ENCODE measurements at regions not wholly inside any gene's neighbourhood (a gene's known extent, or its start where the extent isn't known, plus 50 kb on each side); places are given as distances from the start of the nearest gene placed in this dataset.
A peak's percentile ranks its signal among the peaks of the same experiment; 100 is the strongest.

GRCh38 chr20:19019734-19020364 is 192.6 kb upstream of the SLC24A3 start:
- Mint-ChIP-seq H3K27ac (peak overlapping the region in 1 of 3 experiments; percentile 12), H3K4me1 (peaks cover 34% of the 10 kb centered on the region), H3K4me3 (no peak overlapping the region), H3K36me3 (ENCODE audit: low read depth) (no peaks in the 10 kb centered on the region), H3K9me3 (no peaks in the 10 kb centered on the region), H3K27me3 (ENCODE audit: low read depth) (peaks cover 8% of the 10 kb centered on the region)
- TF ChIP-seq CTCF (IDR thresholded peaks at IDR 0.05; ENCODE audit: unreplicated experiment in 3 of 3), result no peak

- H3K36me3 Mint-ChIP-seq (ENCODE audit: low read depth), result no peaks in the 10 kb centered on the region
- no peak overlapping the region for H3K4me3 Mint-ChIP-seq
- no peak for TF ChIP-seq CTCF (IDR thresholded peaks at IDR 0.05; ENCODE audit: unreplicated experiment in 3 of 3)
- peaks cover 9% of the 10 kb centered on the region for H3K27me3 Mint-ChIP-seq (ENCODE audit: low read depth)
- H3K9me3 Mint-ChIP-seq, result no peaks in the 10 kb centered on the region
- no peak overlapping the region for H3K27ac Mint-ChIP-seq
- H3K4me1 Mint-ChIP-seq, result peaks cover 35% of the 10 kb centered on the region
Measured at GRCh38 chr20:19021406-19022117, 190.9 kb upstream of the SLC24A3 start.

GRCh38 chr20:19022118-19022575 is 190.3 kb upstream of the SLC24A3 start:
- Mint-ChIP-seq H3K4me3 (no peak overlapping the region), H3K27me3 (ENCODE audit: low read depth) (peaks cover 9% of the 10 kb centered on the region), H3K36me3 (ENCODE audit: low read depth) (no peaks in the 10 kb centered on the region), H3K4me1 (peaks cover 35% of the 10 kb centered on the region), H3K9me3 (no peaks in the 10 kb centered on the region), H3K27ac (no peak overlapping the region)
- no peak for TF ChIP-seq CTCF (IDR thresholded peaks at IDR 0.05; ENCODE audit: unreplicated experiment in 3 of 3)

DNA sequence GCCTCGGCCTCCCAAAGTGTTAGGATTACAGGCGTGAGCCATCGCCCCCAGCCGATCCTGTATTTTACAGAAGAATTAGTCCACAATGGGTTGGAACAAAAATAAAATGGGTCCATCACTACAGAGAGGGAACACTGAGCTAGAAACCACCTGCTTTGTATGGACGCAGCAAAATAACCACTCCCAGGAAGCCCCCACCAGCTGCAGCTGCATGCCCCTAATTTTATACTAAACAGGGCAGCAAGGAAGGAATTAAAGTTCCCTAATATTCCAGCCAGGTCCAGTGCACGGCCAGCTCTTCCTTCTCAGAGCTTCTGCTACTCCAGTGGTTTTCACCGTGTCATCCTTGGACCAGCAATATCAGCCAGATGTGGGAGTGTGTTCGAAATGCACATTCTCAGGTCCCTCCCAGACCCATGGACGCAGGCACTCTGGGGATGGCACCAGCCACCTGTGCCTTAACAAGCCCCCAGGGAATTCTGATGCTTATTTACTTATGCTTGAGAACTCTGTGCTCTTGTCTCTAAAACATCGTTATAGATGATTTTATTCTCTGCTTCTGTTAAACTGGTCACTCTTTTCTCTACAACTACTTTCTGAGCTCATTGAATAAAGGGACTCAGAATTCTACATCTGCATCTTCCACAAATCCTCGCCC is 189.5 kb upstream of the SLC24A3 start:
- peaks cover 9% of the 10 kb centered on the region for H3K27me3 Mint-ChIP-seq (ENCODE audit: low read depth)
- H3K4me1 Mint-ChIP-seq, result peaks cover 35% of the 10 kb centered on the region
- TF ChIP-seq CTCF (IDR thresholded peaks at IDR 0.05; ENCODE audit: unreplicated experiment in 3 of 3), result no peak
- H3K27ac Mint-ChIP-seq, result peak overlapping the region in 1 of 3 experiments; percentile 58
- H3K36me3 Mint-ChIP-seq (ENCODE audit: low read depth), result no peaks in the 10 kb centered on the region
- H3K4me3 Mint-ChIP-seq, result no peak overlapping the region
- no peaks in the 10 kb centered on the region for H3K9me3 Mint-ChIP-seq

- peaks cover under 1% of the 10 kb centered on the region for H3K9me3 Mint-ChIP-seq
- no peaks in the 10 kb centered on the region for H3K36me3 Mint-ChIP-seq (ENCODE audit: low read depth)
- H3K4me3 Mint-ChIP-seq, result peak overlapping the region in 1 of 3 experiments; percentile 32
- no peak for TF ChIP-seq CTCF (IDR thresholded peaks at IDR 0.05; ENCODE audit: unreplicated experiment in 3 of 3)
- peak overlapping the region; percentile 79 to 98 (median 88) for H3K27ac Mint-ChIP-seq
- H3K4me1 Mint-ChIP-seq, result peaks cover 29% of the 10 kb centered on the region
- H3K27me3 Mint-ChIP-seq (ENCODE audit: low read depth), result peaks cover 9% of the 10 kb centered on the region
Measured at GRCh38 chr20:19024296-19025035, 188.0 kb upstream of the SLC24A3 start.
